H1 (cell line): ENCODE measurements at regions not wholly inside any gene's neighbourhood (a gene's known extent, or its start where the extent isn't known, plus 50 kb on each side); places are given as distances from the start of the nearest gene placed in this dataset.

Source experiments
- CTCF ChIA-PET: fragments of 300-600 bp; sonication (Branson Sonifier 250); formaldehyde crosslinking; loops from one replicate; lab custom pipeline; 2021; ENCODE audit not compliant: partially characterized antibody; lab: Charles Lee
- POLR2A ChIA-PET: fragments of 300-600 bp; sonication (Branson Sonifier 250); formaldehyde crosslinking; loops from one replicate; lab custom pipeline; 2021; ENCODE audit warnings: inconsistent platforms; ENCODE audit not compliant: partially characterized antibody; lab: Charles Lee
- DNase-seq, 2 experiments: peaks; one replicate each; pipeline versions ENCODE4 v3.0.0 to v3.0.0-alpha.2; 2010 to 2022; ENCODE audit warnings: low spot score in 2 of 2, low read depth in 1 of 2, mixed read lengths in 1 of 2
- FAIRE-seq: peaks from 2 replicates; lab custom pipeline; 2011; peaks lifted over from hg19 to GRCh38; lab: Jason Lieb, UNC
- H2AFZ ChIP-seq: 2 replicates; pipeline ENCODE4 v1.8.1; 2012; ENCODE audit warnings: low read length, inconsistent platforms
- H2AK5ac ChIP-seq: 2 replicates; pipeline ENCODE4 v1.6.1; 2013; ENCODE audit warnings: low read depth, low read length
- H2BK120ac ChIP-seq: replicated peaks from 2 replicates; pipeline ENCODE3; 2013; ENCODE audit warnings: low read depth, low read length, inconsistent platforms
- H2BK12ac ChIP-seq: 2 replicates; pipeline ENCODE4 v1.6.1; 2013; ENCODE audit warnings: low read depth, low read length
- H2BK15ac ChIP-seq: 2 replicates; pipeline ENCODE4 v1.6.1; 2013; ENCODE audit warnings: low read length
- H2BK20ac ChIP-seq: 2 replicates; pipeline ENCODE4 v1.6.1; 2013; ENCODE audit warnings: low read length
- H2BK5ac ChIP-seq: 2 replicates; pipeline ENCODE4 v1.6.1; 2013; ENCODE audit warnings: low read depth, low read length
- H3K14ac ChIP-seq: 2 replicates; pipeline ENCODE4 v1.6.1; 2013; ENCODE audit warnings: inconsistent platforms; ENCODE audit not compliant: insufficient read length
- H3K18ac ChIP-seq: 2 replicates; pipeline ENCODE4 v1.6.1; 2013; ENCODE audit warnings: low read length; ENCODE audit errors: extremely low read depth
- H3K23ac ChIP-seq: 2 replicates; pipeline ENCODE4 v1.6.1; 2013; ENCODE audit warnings: inconsistent platforms; ENCODE audit not compliant: insufficient read length
- H3K23me2 ChIP-seq: 2 replicates; pipeline ENCODE4 v1.6.1; 2013; ENCODE audit warnings: low read depth, low read length
- H3K27ac ChIP-seq: 2 replicates; pipeline ENCODE4 v1.6.1; 2011; ENCODE audit warnings: low read depth, low read length, inconsistent platforms
- H3K27me3 ChIP-seq, 4 experiments: replicated peaks in 1 of 4; 1 replicate in 1 of 4; 2 replicates in 3 of 4; pipeline versions ENCODE4 v1.6.1 to v1.8.1; 2011 to 2013; ENCODE audit warnings: low read length in 3 of 4, mild to moderate bottlenecking in 3 of 4, inconsistent platforms in 2 of 4, mixed read lengths in 2 of 4, moderate library complexity in 1 of 4; ENCODE audit not compliant: control insufficient read depth in 3 of 4, insufficient read depth in 3 of 4; ENCODE audit errors: extremely low read depth in 1 of 4
- H3K36me3 ChIP-seq, 4 experiments: 2 replicates each; pipeline versions ENCODE4 v1.6.1 to v1.8.1; 2011 to 2013; ENCODE audit warnings: mild to moderate bottlenecking in 4 of 4, low read length in 3 of 4, moderate library complexity in 2 of 4, control low read depth in 1 of 4, inconsistent platforms in 1 of 4; ENCODE audit not compliant: insufficient read depth in 4 of 4, control insufficient read depth in 2 of 4
- H3K4ac ChIP-seq: replicated peaks from 2 replicates; pipeline ENCODE3; 2013; ENCODE audit warnings: low read length, low read depth, mixed read lengths, inconsistent platforms; ENCODE audit not compliant: insufficient read length
- H3K4me1 ChIP-seq, 4 experiments: replicated peaks in 1 of 4; 1 replicate in 1 of 4; 2 replicates in 3 of 4; pipeline versions ENCODE4 v1.6.1 to v1.8.1; 2011 to 2013; ENCODE audit warnings: low read length in 3 of 4, inconsistent platforms in 2 of 4, mixed read lengths in 1 of 4; ENCODE audit not compliant: insufficient read depth in 4 of 4, control insufficient read depth in 3 of 4
- H3K4me2 ChIP-seq, 2 experiments: 2 replicates each; pipeline versions ENCODE4 v1.6.1 to v1.8.1; 2011 to 2013; ENCODE audit warnings: low read depth in 2 of 2, low read length in 2 of 2, control low read depth in 1 of 2, inconsistent platforms in 1 of 2, mild to moderate bottlenecking in 1 of 2; ENCODE audit not compliant: insufficient read depth in 1 of 2
- H3K4me3 ChIP-seq, 4 experiments: fragments of 200-600, 300-600 bp in 1 of 4; sonication (generic), shearing (Covaris generic), sonication (Bioruptor Twin) in 1 of 4; 2 replicates each; pipeline versions ENCODE4 v1.5.1 to v1.8.1; 2011 to 2016; ENCODE audit warnings: low read length in 4 of 4, low read depth in 3 of 4, control low read depth in 2 of 4, inconsistent platforms in 2 of 4, mild to moderate bottlenecking in 2 of 4, mixed read lengths in 1 of 4, moderate library complexity in 1 of 4; ENCODE audit not compliant: insufficient read depth in 2 of 4; ENCODE audit errors: extremely low read depth in 1 of 4
- H3K56ac ChIP-seq: replicated peaks from 2 replicates; pipeline ENCODE3; 2013; ENCODE audit warnings: low read depth, mild to moderate bottlenecking, mixed read lengths, low read length, inconsistent platforms; ENCODE audit not compliant: insufficient read length
- H3K79me1 ChIP-seq: 2 replicates; pipeline ENCODE4 v1.6.1; 2013; ENCODE audit warnings: low read depth, low read length, control low read depth
- H3K79me2 ChIP-seq, 2 experiments: 2 replicates each; pipeline versions ENCODE4 v1.6.1 to v1.8.1; 2012 to 2013; ENCODE audit warnings: low read length in 2 of 2, mild to moderate bottlenecking in 2 of 2, inconsistent platforms in 1 of 2; ENCODE audit not compliant: insufficient read depth in 2 of 2, control insufficient read depth in 1 of 2
- H3K9ac ChIP-seq, 4 experiments: replicated peaks in 1 of 4; 1 replicate in 1 of 4; 2 replicates in 3 of 4; pipeline versions ENCODE4 v1.6.1 to v1.8.1; 2011 to 2013; ENCODE audit warnings: low read depth in 3 of 4, low read length in 3 of 4, control low read depth in 2 of 4, mild to moderate bottlenecking in 2 of 4, moderate library complexity in 2 of 4, inconsistent platforms in 1 of 4; ENCODE audit errors: extremely low read depth in 1 of 4
- H3K9me3 ChIP-seq, 2 experiments: 2 replicates each; pipeline versions ENCODE4 v1.6.1 to v1.8.1; 2012 to 2013; ENCODE audit warnings: mild to moderate bottlenecking in 2 of 2, moderate library complexity in 2 of 2, control low read depth in 1 of 2, inconsistent platforms in 1 of 2, low read depth in 1 of 2, low read length in 1 of 2, mixed read lengths in 1 of 2; ENCODE audit not compliant: insufficient read depth in 2 of 2
- H4K20me1 ChIP-seq, 2 experiments: replicated peaks in 1 of 2; 2 replicates each; pipeline versions ENCODE3 to v1.8.1; 2011 to 2013; ENCODE audit warnings: inconsistent platforms in 2 of 2, low read length in 2 of 2, mild to moderate bottlenecking in 1 of 2; ENCODE audit not compliant: insufficient read depth in 2 of 2, control insufficient read depth in 1 of 2
- H4K5ac ChIP-seq: 2 replicates; pipeline ENCODE4 v1.6.1; 2013; ENCODE audit warnings: low read length, low read depth, mixed read lengths, inconsistent platforms; ENCODE audit not compliant: insufficient read length
- H4K8ac ChIP-seq: 2 replicates; pipeline ENCODE4 v1.8.0; 2013; ENCODE audit warnings: mild to moderate bottlenecking, moderate library complexity, low read length, inconsistent platforms; ENCODE audit not compliant: insufficient read depth; ENCODE audit errors: extremely low read depth
- H4K91ac ChIP-seq: replicated peaks from 2 replicates; pipeline ENCODE3; 2013; ENCODE audit warnings: low read length, mixed read lengths, inconsistent platforms; ENCODE audit not compliant: insufficient read length
- CBX8 ChIP-seq: fragments of 300-800, 300-1000 bp; sonication (generic); IDR thresholded peaks from 2 replicates; pipeline ENCODE4 v1.7.1; 2016; ENCODE audit warnings: low read depth, low read length, borderline replicate concordance
- CEBPB ChIP-seq: IDR thresholded peaks from 2 replicates; pipeline ENCODE4 v1.6.1; 2012; ENCODE audit warnings: low read depth, low read length
- CTCF ChIP-seq, 3 experiments: IDR thresholded peaks; 1 replicate in 2 of 3; 2 replicates in 1 of 3; pipeline versions ENCODE4 v1.5.1 to v1.6.1; 2011; ENCODE audit warnings: low read length in 3 of 3, mild to moderate bottlenecking in 3 of 3, inconsistent platforms in 2 of 3, low read depth in 1 of 3, moderate library complexity in 1 of 3; ENCODE audit not compliant: insufficient read depth in 1 of 3; ENCODE audit errors: control extremely low read depth in 1 of 3
- GABPA ChIP-seq: IDR thresholded peaks from 2 replicates; pipeline ENCODE4 v1.6.1; 2011; ENCODE audit warnings: mild to moderate bottlenecking, low read length, moderate library complexity, borderline replicate concordance; ENCODE audit not compliant: insufficient read depth
- HDAC6 ChIP-seq: IDR thresholded peaks from one replicate; pipeline ENCODE4 v1.7.1; 2012; ENCODE audit warnings: low read depth, mild to moderate bottlenecking, inconsistent platforms, low read length, moderate library complexity
- KDM5A ChIP-seq: fragments of 200-600 bp; IDR thresholded peaks from 2 replicates; pipeline ENCODE4 v1.7.1; 2012; ENCODE audit warnings: mild to moderate bottlenecking, low read length, inconsistent platforms, mixed read lengths
- PHF8 ChIP-seq: fragments of 200-600 bp; sonication (generic); conservative IDR thresholded peaks from 2 replicates; pipeline ENCODE4 v1.7.1; 2012; ENCODE audit warnings: low read depth, mild to moderate bottlenecking, inconsistent platforms, low read length, moderate library complexity
- RFX5 ChIP-seq: IDR thresholded peaks from 2 replicates; pipeline ENCODE4 v1.6.1; 2011; ENCODE audit warnings: low read depth, low read length, improper control_type of control experiment, borderline replicate concordance
- SP1 ChIP-seq: IDR thresholded peaks from 2 replicates; pipeline ENCODE4 v1.6.1; 2011; ENCODE audit warnings: low read depth, low read length
- WGBS, 2 experiments: shearing (Covaris generic) in 1 of 2; methylation state at CpG; one replicate each; pipeline versions ENCODE4 v1.1.6 to v1.1.7; 2013 to 2015; ENCODE audit warnings: low lambda C conversion rate in 2 of 2, mixed read lengths in 2 of 2, inconsistent platforms in 1 of 2, low coverage in 1 of 2, missing lambda C conversion rate in 1 of 2; ENCODE audit not compliant: insufficient replicate concordance in 2 of 2, insufficient coverage in 1 of 2, insufficient read length in 1 of 2; ENCODE audit errors: extremely low coverage in 1 of 2, missing lambda C conversion rate in 1 of 2; 5-methylcytosine and 5-hydroxymethylcytosine counted together

GRCh38 chr1:69313118-69313517 lies 254.6 kb upstream of the LRRC7 start:
- H2BK15ac ChIP-seq, result no peak overlapping the region
- no peak for FAIRE-seq
- no peak overlapping the region for H3K9ac ChIP-seq
- no peak overlapping the region for H3K56ac ChIP-seq
- ChIA-PET CTCF (no interaction called here), POLR2A (no interaction called here)
- no peak overlapping the region for H2BK5ac ChIP-seq
- H3K27ac ChIP-seq, result no peak overlapping the region
- H3K4ac ChIP-seq, result no peak overlapping the region
- H3K4me2 ChIP-seq, result no peak overlapping the region
- no peak overlapping the region for H2BK12ac ChIP-seq
- TF ChIP-seq GABPA (no peak), CEBPB (no peak), PHF8 (no peak), HDAC6 (no peak), RFX5 (no peak), SP1 (no peak), CTCF (IDR thresholded peaks at IDR 0.05; ENCODE audit: control extremely low read depth in 1 of 3, insufficient read depth in 1 of 3, low read depth in 1 of 3, low read length in 3 of 3) (no peak), CBX8 (no peak), KDM5A (no peak)
- H2AK5ac ChIP-seq, result no peak overlapping the region
- no peak overlapping the region for H3K23ac ChIP-seq
- H3K14ac ChIP-seq, result no peak overlapping the region
- H2BK20ac ChIP-seq, result no peak overlapping the region
- H4K20me1 ChIP-seq, result no peaks in the 10 kb centered on the region
- H4K91ac ChIP-seq, result no peak overlapping the region
- H3K4me3 ChIP-seq, result no peak overlapping the region
- peaks cover 0 to 6% (median 4%) of the 10 kb centered on the region in 4 experiments; a peak in 6 of 7 replicates for H3K4me1 ChIP-seq
- H3K27me3 ChIP-seq, result no peaks in the 10 kb centered on the region
- H2AFZ ChIP-seq, result no peak overlapping the region
- no peaks in the 10 kb centered on the region for H3K9me3 ChIP-seq
- no peaks in the 10 kb centered on the region for H3K79me1 ChIP-seq
- no peaks in the 10 kb centered on the region for H3K23me2 ChIP-seq
- H4K5ac ChIP-seq, result no peak overlapping the region
- H4K8ac ChIP-seq, result no peak overlapping the region
- H3K18ac ChIP-seq, result no peak overlapping the region
- no peaks in the 10 kb centered on the region for H3K36me3 ChIP-seq
- no peaks in the 10 kb centered on the region for H3K79me2 ChIP-seq
- WGBS, 2 experiments, result 95% methylated on average over 11 of the region's 11 CpGs; no CpG with 5 or more reads in 1 of the 2 experiments
- H2BK120ac ChIP-seq, result no peak overlapping the region
- no peak for DNase-seq
